Chondrocyte (in vitro differentiated cells): ENCODE measurements at regions not wholly inside any gene's neighbourhood (a gene's known extent, or its start where the extent isn't known, plus 50 kb on each side); places are given as distances from the start of the nearest gene placed in this dataset.

ENCODE experiments used
- DNase-seq: peaks from one replicate; pipeline ENCODE4 v3.0.0; 2021; ENCODE audit warnings: mixed read lengths, low spot score
- H3K27ac Mint-ChIP-seq: one replicate; pipeline ENCODE4 v1.8.0; 2021; ENCODE audit warnings: mild to moderate bottlenecking, moderate library complexity, mixed read lengths; ENCODE audit not compliant: unreplicated experiment
- H3K27me3 Mint-ChIP-seq: 2 replicates; pipeline ENCODE4 v1.8.0; 2021; ENCODE audit warnings: low read depth, mixed read lengths
- H3K36me3 Mint-ChIP-seq: 2 replicates; pipeline ENCODE4 v1.8.0; 2021; ENCODE audit warnings: low read depth, mixed read lengths
- H3K4me1 Mint-ChIP-seq: 2 replicates; pipeline ENCODE4 v1.8.0; 2021; ENCODE audit warnings: low read depth, mild to moderate bottlenecking, mixed read lengths
- H3K4me3 Mint-ChIP-seq: one replicate; pipeline ENCODE4 v1.8.0; 2021; ENCODE audit warnings: mild to moderate bottlenecking, moderate library complexity, mixed read lengths; ENCODE audit not compliant: unreplicated experiment
- H3K9me3 Mint-ChIP-seq: 2 replicates; pipeline ENCODE4 v1.8.0; 2021; ENCODE audit warnings: low read depth, mixed read lengths
- CTCF ChIP-seq: fragments of 200-600 bp; sonication (generic); IDR thresholded peaks from 2 replicates; pipeline ENCODE4 v1.5.0; 2021; ENCODE audit warnings: antibody characterized with exemption, mild to moderate bottlenecking, moderate library complexity

- DNase-seq, result no peak
- peaks cover 3% of the 10 kb centered on the region for H3K36me3 Mint-ChIP-seq
- peaks cover 16% of the 10 kb centered on the region for H3K4me1 Mint-ChIP-seq
- H3K27ac Mint-ChIP-seq, result no peak overlapping the region
- no peak for TF ChIP-seq CTCF
- H3K4me3 Mint-ChIP-seq, result no peak overlapping the region
- H3K27me3 Mint-ChIP-seq, result peaks cover 25% of the 10 kb centered on the region
- H3K9me3 Mint-ChIP-seq, result no peaks in the 10 kb centered on the region
Measured at GRCh38 chr15:72866866-72867616, 83.5 kb upstream of the ADPGK start.

GRCh38 chr15:72866182-72866581, 82.6 kb upstream of the ADPGK start:
- H3K27me3 Mint-ChIP-seq, result peaks cover 32% of the 10 kb centered on the region
- H3K4me3 Mint-ChIP-seq, result no peak overlapping the region
- no peak for DNase-seq
- H3K9me3 Mint-ChIP-seq, result no peaks in the 10 kb centered on the region
- peak overlapping the region; percentile 71 for H3K27ac Mint-ChIP-seq
- peaks cover 3% of the 10 kb centered on the region for H3K36me3 Mint-ChIP-seq
- peaks cover 16% of the 10 kb centered on the region for H3K4me1 Mint-ChIP-seq
- TF ChIP-seq CTCF, result no peak

- no peak for DNase-seq
- peaks cover 3% of the 10 kb centered on the region for H3K36me3 Mint-ChIP-seq
- H3K9me3 Mint-ChIP-seq, result no peaks in the 10 kb centered on the region
- no peak overlapping the region for H3K4me3 Mint-ChIP-seq
- no peak for TF ChIP-seq CTCF
- H3K4me1 Mint-ChIP-seq, result peaks cover 16% of the 10 kb centered on the region
- H3K27ac Mint-ChIP-seq, result no peak overlapping the region
- peaks cover 32% of the 10 kb centered on the region for H3K27me3 Mint-ChIP-seq
Measured at GRCh38 chr15:72865486-72865885, 81.9 kb upstream of the ADPGK start.

- no peak for TF ChIP-seq CTCF
- peaks cover 29% of the 10 kb centered on the region for H3K27me3 Mint-ChIP-seq
- peaks cover 16% of the 10 kb centered on the region for H3K4me1 Mint-ChIP-seq
- no peak for DNase-seq
- no peaks in the 10 kb centered on the region for H3K9me3 Mint-ChIP-seq
- no peak overlapping the region for H3K4me3 Mint-ChIP-seq
- H3K27ac Mint-ChIP-seq, result no peak overlapping the region
- H3K36me3 Mint-ChIP-seq, result peaks cover 3% of the 10 kb centered on the region
Measured at GRCh38 chr15:72864681-72865080, 81.1 kb upstream of the ADPGK start.

- no peak overlapping the region for H3K4me3 Mint-ChIP-seq
- peaks cover 21% of the 10 kb centered on the region for H3K27me3 Mint-ChIP-seq
- peaks cover 3% of the 10 kb centered on the region for H3K36me3 Mint-ChIP-seq
- H3K9me3 Mint-ChIP-seq, result no peaks in the 10 kb centered on the region
- DNase-seq, result no peak
- H3K27ac Mint-ChIP-seq, result no peak overlapping the region
- TF ChIP-seq CTCF, result no peak
- peaks cover 11% of the 10 kb centered on the region for H3K4me1 Mint-ChIP-seq
Measured at GRCh38 chr15:72861354-72861910, 77.9 kb upstream of the ADPGK start.
